ENCODE measurements at regions not wholly inside any gene's neighbourhood (a gene's known extent, or its start where the extent isn't known, plus 50 kb on each side); places are given as distances from the start of the nearest gene placed in this dataset.
"Not testable (repeated sequence)": the region's sequence is repeated elsewhere in the genome, so short reads cannot be mapped to it uniquely, and the experiment has no call there.

DNA sequence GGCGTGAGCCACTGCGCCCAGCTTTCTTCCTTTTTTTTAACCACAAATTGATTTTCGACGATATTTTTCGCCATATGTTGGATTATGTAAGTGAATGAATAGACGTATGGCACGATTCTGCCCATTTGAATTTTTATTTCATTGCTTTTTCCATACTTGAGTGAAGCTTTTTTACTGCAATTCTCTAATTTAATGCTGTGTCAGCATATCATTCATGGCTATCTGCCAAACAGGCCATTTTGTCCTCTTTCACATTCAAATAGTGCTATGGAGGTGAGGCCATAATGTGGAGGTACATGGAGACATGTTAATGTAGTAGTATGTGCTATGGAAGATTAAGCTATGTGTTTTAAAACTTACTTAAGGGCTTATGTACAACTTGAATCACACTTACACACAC, 152.1 kb upstream of the TUSC1 start:
- DNase-seq = no peak

DNA sequence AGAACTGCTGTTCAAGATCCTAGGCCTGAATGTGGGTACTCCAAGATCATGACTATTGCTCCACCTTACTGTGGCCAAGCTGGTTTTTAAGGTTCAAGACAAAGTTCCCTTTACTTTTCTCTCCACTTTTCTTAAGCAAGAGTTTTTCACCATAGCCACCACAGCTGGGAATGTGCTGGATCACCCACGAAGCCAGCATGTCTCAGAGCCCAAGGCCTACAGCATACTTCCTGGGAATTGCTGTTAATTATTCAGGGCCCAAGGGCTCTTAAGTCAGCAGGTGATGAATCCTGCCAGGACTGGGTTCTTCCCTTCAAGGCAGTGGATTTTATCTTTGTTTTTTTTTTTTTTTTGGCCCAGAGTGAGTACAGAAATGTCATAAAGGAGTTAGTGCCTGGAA, 149.4 kb upstream of the TUSC1 start:
- no peak for DNase-seq

- DNase-seq = no peak
Measured at GRCh38 chr9:25816439-25816838, 138.2 kb upstream of the TUSC1 start.

GRCh38 chr9:25814023-25814422, 135.8 kb upstream of the TUSC1 start:
- no peak for DNase-seq

DNA sequence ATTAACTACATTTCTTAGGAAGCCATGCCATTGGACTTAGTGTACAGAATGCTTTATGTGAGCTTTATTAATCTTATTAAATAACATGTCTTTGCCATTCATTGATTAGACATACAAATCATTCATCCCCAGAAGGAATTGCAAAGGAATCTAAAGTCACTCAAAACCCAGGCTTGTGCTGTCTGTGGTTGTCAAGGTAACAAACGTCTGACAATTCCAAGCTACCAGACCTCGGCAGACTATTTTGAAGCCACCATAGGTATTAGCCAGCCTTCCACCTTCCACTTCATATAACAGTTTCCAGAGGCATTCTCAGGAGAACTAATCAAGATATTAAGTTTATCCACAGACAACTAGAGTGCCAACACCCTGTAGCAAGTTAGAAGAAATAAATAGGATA, 135.2 kb upstream of the TUSC1 start:
- no peak for DNase-seq

DNA sequence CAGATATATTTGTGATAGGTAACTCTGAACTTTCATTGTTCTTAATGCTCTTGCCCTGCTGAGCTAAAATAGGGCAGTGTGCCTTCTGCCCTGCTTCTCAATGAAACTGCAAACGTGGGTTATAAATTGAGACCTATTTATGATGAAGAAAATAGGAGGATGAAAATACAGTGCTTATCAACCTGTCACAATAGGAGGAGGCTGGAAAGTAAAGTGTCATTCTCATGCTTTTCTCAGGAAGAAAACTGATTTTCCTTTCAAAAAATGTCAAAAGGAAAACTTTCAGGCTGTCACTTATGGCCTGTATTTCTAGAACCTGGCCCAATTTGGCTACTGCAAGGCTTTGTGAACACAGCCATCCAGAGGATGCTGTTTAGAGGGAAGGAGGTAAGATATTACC, 130.3 kb upstream of the TUSC1 start:
- DNase-seq = no peak

DNA sequence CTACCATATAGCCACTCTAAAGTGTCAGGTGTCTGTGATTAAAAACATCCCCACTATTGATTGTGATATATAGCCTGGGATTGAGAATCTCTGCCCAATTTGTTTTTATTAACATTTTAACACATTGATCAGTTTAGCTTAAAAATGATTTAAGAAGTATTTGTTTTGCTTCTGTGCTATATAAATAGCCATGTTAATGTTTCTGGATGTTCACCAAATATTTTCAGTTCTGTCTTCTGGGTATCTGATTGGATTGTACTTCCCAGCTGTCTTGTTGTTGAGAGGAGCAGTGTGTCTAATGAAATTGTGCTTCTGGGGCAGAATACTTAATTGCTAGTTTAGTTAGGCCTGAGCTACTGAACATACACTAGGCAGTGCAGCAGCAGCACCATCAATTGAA, 126.6 kb upstream of the TUSC1 start:
- DNase-seq = no peak

- DNase-seq = not testable (repeated sequence)
Measured at GRCh38 chr9:25801989-25802388, 123.7 kb upstream of the TUSC1 start.

DNA sequence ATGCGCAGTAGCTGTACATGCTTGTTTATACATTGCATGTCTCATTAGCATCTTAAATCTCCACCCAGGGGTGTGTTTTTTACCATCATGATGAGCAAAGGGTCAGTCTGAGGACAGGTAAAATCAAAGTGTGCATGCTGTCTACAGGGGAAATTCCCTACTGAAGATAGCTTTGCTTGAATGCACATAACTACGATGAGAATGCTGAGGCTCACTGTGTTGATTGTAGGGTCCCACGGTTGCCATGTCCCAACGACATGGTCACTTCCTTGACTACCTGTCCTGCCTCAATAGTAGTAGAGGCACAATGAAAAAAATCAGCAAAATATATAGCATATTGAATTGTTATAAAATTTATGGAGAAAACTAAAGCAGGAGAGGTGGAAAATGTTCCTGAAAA, 95.6 kb upstream of the TUSC1 start:
- DNase-seq = no peak

- no peak for DNase-seq
Measured at GRCh38 chr9:25755951-25756350, 77.7 kb upstream of the TUSC1 start.

DNA sequence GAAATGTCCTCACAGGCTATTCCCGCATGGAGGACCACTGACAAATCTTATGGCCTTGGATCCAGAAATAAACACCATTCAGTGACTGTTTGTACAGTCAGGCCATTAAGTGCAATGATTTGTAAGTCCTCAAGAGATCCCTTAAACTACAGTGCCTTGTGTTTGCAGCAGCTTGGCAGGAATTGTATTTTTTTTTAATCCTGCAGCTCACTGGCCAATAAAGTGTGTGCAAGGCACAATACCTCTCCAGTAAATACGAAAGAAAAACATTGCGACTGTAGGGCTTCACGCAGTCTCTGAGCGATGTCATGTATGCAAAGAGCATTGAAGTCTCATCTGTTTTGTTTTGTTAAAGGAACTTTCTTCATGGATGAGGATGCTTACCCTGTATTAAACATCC, 74.2 kb upstream of the TUSC1 start:
- DNase-seq = no peak

DNA sequence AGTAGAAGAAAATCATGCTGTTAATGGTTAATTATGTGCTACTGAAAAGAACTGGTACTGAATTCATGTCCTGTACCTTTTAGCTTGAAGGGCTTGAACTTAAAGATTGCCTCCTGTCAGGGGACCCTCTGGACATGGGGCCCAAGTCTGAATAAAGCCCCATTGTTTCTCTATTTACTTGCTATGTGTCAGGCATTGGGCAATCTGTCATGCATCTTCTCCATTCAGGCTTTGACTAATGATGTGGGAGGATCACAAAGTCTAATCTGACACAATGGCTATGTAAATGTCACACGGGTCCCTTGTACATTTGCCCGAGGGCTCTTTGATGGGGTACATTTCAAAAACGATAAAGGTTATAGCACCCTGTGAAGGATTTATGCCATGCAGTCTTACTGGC, 64.0 kb upstream of the TUSC1 start:
- no peak for DNase-seq

- DNase-seq = no peak
Measured at GRCh38 chr9:25733336-25733982, 55.2 kb upstream of the TUSC1 start.

DNA sequence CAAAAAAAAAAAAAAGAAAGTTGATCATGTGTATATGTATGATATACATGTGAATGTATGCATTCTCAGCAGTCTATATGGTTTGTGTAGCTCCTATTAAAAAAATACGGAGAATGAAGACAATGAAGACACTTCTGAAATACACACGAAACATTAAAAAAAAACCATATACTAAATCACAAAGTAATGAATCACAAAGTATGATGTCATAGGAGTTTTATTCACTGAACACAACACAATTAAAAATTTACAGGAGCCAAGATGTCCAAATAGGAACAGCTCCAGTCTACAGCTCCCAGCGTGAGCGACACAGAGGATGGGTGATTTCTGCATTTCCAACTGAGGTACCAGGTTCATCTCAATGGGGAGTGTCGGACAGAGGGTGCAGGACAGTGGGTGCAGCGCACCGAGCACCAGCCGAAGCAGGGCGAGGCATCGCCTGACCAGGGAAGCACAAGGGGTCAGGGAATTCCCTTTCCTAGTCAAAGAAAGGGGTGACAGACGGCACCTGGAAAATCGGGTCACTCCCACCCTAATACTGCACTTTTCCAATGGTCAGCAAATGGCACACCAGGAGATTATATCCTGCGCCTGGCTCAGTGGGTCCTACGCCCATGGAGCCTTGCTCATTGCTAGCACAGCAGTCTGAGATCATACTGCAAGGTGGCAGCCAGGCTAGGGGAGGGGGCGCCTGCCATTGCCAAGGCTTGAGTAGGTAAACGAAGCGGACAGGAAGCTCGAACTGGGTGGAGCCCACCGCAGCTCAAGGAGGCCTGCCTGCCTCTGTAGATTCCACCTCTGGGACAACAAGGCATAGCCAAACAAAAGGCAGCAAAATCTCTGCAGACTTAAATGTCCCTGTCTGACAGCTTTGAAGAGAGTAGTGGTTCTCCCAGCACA, 53.9 kb upstream of the TUSC1 start:
- DNase-seq = not testable (repeated sequence)
